Esophagus muscularis mucosa (tissue), 4 donors: ENCODE measurements at regions not wholly inside any gene's neighbourhood (a gene's known extent, or its start where the extent isn't known, plus 50 kb on each side); places are given as distances from the start of the nearest gene placed in this dataset.

Experiments used
- EP300 ChIP-seq: sonication (generic); formaldehyde crosslinking; IDR thresholded peaks from one replicate; pipeline ENCODE4 v1.6.1; 2017; ENCODE audit warnings: antibody characterized with exemption
- POLR2A ChIP-seq: fragments of 450-650 bp; IDR thresholded peaks from one replicate; pipeline ENCODE4 v1.6.1; 2017; ENCODE audit warnings: antibody characterized with exemption, moderate library complexity, mild to moderate bottlenecking, low read depth
- POLR2AphosphoS5 ChIP-seq, 2 donors: sonication (generic); formaldehyde crosslinking; IDR thresholded peaks; one replicate each; pipeline ENCODE4 v1.6.1; 2017; ENCODE audit warnings: antibody characterized with exemption in 2 of 2
- TF ChIP-seq, protein P1 (sequence below), 3 experiments: fragments of 200-600 bp in 2 of 3; fragments of 450-650 bp in 1 of 3; sonication (generic) in 2 of 3; IDR thresholded peaks; one replicate each; pipeline ENCODE4 v1.5.1; 2017 to 2019; ENCODE audit warnings: antibody characterized with exemption in 3 of 3, mild to moderate bottlenecking in 2 of 3, moderate library complexity in 1 of 3

DNA sequence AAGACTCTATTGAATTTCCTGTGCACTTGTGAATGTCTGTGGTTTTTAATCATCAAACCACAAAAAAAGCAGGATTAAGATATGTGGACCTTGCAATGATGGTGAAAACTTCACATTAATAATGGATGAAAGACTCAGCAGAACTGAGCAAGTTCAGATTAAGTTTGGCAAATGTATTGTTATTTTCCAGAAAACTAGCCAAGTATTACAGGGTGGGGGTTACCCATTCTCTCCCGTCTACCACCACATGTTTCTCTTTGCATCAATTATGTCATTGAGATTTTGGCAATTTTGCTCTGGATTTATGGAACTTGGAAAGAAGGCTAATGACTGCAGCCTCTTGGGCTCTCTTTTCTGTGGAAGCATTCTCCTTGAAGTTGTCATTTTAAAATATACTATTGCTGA lies 577.1 kb downstream of the ANKRD50 start:
- TF ChIP-seq POLR2AphosphoS5 (IDR thresholded peaks at IDR 0.05) (no peak), POLR2A (no peak), EP300 (no peak)
- TF ChIP-seq, protein P1, sequence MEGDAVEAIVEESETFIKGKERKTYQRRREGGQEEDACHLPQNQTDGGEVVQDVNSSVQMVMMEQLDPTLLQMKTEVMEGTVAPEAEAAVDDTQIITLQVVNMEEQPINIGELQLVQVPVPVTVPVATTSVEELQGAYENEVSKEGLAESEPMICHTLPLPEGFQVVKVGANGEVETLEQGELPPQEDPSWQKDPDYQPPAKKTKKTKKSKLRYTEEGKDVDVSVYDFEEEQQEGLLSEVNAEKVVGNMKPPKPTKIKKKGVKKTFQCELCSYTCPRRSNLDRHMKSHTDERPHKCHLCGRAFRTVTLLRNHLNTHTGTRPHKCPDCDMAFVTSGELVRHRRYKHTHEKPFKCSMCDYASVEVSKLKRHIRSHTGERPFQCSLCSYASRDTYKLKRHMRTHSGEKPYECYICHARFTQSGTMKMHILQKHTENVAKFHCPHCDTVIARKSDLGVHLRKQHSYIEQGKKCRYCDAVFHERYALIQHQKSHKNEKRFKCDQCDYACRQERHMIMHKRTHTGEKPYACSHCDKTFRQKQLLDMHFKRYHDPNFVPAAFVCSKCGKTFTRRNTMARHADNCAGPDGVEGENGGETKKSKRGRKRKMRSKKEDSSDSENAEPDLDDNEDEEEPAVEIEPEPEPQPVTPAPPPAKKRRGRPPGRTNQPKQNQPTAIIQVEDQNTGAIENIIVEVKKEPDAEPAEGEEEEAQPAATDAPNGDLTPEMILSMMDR (IDR thresholded peaks at IDR 0.05), result no peak
